ENCODE measurements at regions not wholly inside any gene's neighbourhood (a gene's known extent, or its start where the extent isn't known, plus 50 kb on each side); places are given as distances from the start of the nearest gene placed in this dataset.

DNA sequence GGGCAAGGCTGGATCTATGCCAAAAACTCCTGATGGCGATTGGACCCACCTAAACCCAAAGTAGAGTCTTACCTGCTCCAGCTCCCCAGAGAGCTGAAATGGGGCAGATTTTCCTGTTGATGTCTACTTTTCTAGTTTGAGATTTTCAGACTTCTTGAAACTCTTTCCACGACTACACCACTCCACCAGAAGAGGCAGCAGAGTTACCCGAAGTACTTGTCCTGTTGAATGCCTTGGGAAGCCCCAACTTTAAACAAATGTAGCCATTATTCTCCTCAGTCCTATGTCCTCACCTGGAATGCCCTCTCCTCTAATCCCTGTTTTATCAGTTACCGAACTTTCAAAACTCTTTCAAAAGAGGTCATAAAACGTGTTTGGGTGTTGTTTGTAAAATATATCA lies 843.8 kb downstream of the VGLL3 start:
- TF ChIP-seq, protein P1, sequence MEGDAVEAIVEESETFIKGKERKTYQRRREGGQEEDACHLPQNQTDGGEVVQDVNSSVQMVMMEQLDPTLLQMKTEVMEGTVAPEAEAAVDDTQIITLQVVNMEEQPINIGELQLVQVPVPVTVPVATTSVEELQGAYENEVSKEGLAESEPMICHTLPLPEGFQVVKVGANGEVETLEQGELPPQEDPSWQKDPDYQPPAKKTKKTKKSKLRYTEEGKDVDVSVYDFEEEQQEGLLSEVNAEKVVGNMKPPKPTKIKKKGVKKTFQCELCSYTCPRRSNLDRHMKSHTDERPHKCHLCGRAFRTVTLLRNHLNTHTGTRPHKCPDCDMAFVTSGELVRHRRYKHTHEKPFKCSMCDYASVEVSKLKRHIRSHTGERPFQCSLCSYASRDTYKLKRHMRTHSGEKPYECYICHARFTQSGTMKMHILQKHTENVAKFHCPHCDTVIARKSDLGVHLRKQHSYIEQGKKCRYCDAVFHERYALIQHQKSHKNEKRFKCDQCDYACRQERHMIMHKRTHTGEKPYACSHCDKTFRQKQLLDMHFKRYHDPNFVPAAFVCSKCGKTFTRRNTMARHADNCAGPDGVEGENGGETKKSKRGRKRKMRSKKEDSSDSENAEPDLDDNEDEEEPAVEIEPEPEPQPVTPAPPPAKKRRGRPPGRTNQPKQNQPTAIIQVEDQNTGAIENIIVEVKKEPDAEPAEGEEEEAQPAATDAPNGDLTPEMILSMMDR (IDR thresholded peaks at IDR 0.05), result no peak
- TF ChIP-seq POLR2A (IDR thresholded peaks at IDR 0.05), result no peak

Measured in uterus (tissue), 2 donors.